ENCODE measurements at regions not wholly inside any gene's neighbourhood (a gene's known extent, or its start where the extent isn't known, plus 50 kb on each side); places are given as distances from the start of the nearest gene placed in this dataset.

DNA sequence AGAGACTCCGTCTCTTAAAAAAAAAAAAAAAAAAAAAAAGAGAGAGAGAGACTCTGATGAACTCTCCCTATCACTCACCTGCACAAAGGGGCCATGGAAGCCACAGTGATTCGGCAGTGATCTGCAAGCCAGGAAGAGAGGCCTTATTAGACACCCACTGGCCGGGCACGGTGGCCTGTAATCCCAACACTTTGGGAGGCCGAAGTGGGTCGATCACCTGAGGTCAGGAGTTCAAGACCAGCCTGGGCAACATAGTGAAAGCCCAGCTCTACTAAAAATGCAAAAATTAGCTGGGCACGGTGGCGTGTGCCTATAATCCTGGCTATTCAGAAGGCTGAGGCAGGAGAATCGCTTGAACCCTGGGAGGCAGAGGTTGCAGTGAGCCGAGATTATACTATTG is 198.5 kb upstream of the WSCD1 start:
- Mint-ChIP-seq H3K27me3 (ENCODE audit: insufficient read depth, low read depth, poor library complexity) (peaks cover 5% of the 10 kb centered on the region), H3K9me3 (no peaks in the 10 kb centered on the region), H3K4me3 (no peak overlapping the region), H3K27ac (no peak overlapping the region), H3K36me3 (ENCODE audit: low read depth) (no peaks in the 10 kb centered on the region; the same call in 2 of the 3 replicates), H3K4me1 (peaks cover 6% of the 10 kb centered on the region; the same call in 1 of the 3 replicates)
- Histone ChIP-seq H3K4me2 (no peak overlapping the region), H3K4me3 (no peak overlapping the region), H3K36me3 (ENCODE audit: insufficient read depth) (no peaks in the 10 kb centered on the region), H3K27ac (ENCODE audit: low read depth) (no peak overlapping the region), H4K20me1 (replicated peaks; ENCODE audit: insufficient read depth) (no peaks in the 10 kb centered on the region), H3K79me2 (replicated peaks; ENCODE audit: insufficient read depth) (no peaks in the 10 kb centered on the region), H3F3A (replicated peaks; ENCODE audit: low read depth) (no peaks in the 10 kb centered on the region), H3K27me3 (ENCODE audit: insufficient read depth) (no peaks in the 10 kb centered on the region), H3K4me1 (ENCODE audit: insufficient read depth) (no peaks in the 10 kb centered on the region), H3K9me2 (ENCODE audit: insufficient read depth) (no peaks in the 10 kb centered on the region), H2AFZ (no peak overlapping the region)
- TF ChIP-seq ZNF331 (CRISPR knock-in tag; IDR thresholded peaks at IDR 0.05; ENCODE audit: low read depth): no peak
- no peak for TF ChIP-seq ZNF462 (CRISPR knock-in tag; IDR thresholded peaks at IDR 0.05)
- TF ChIP-seq CREB1 (CRISPR knock-in tag; IDR thresholded peaks at IDR 0.05; ENCODE audit: low read depth): no peak
- no peak for TF ChIP-seq STAT1 (IDR thresholded peaks at IDR 0.05; ENCODE audit: unreplicated experiment)
- no peak for TF ChIP-seq CTCF (conservative IDR thresholded peaks at IDR 0.05; ENCODE audit: low read depth in 2 of 2)
- no peak for TF ChIP-seq NANOG (IDR thresholded peaks at IDR 0.05; ENCODE audit: borderline replicate concordance)
- TF ChIP-seq ZNF114 (CRISPR knock-in tag; IDR thresholded peaks at IDR 0.05): no peak
- TF ChIP-seq EZH2phosphoT487 (IDR thresholded peaks at IDR 0.05; ENCODE audit: unreplicated experiment): no peak
- TF ChIP-seq JUNB (IDR thresholded peaks at IDR 0.05; ENCODE audit: unreplicated experiment): no peak
- TF ChIP-seq EZH2 (IDR thresholded peaks at IDR 0.05; ENCODE audit: low read depth, unreplicated experiment): no peak
- no peak for ATAC-seq
- no peak for DNase-seq (ENCODE audit: low spot score)
